Effector memory CD8-positive, alpha-beta T cell (primary cell): ENCODE measurements at regions not wholly inside any gene's neighbourhood (a gene's known extent, or its start where the extent isn't known, plus 50 kb on each side); places are given as distances from the start of the nearest gene placed in this dataset.

Source experiments
- ATAC-seq: fragments of 150-1000 bp; cut with Tn5 transposase; replicated peaks from 2 replicates; pipeline ENCODE4 v1.10.0; 2021; ENCODE audit warnings: mild to moderate bottlenecking, moderate library complexity
- DNase-seq, 3 experiments: peaks; one replicate each; pipeline ENCODE4 v3.0.0; 2021
- H3K27ac Mint-ChIP-seq, 2 donors: one replicate each; pipeline ENCODE4 v1.8.0; 2022; ENCODE audit warnings: mild to moderate bottlenecking in 2 of 2, mixed read lengths in 2 of 2, moderate library complexity in 2 of 2
- H3K27me3 Mint-ChIP-seq, 2 donors: one replicate each; pipeline ENCODE4 v1.8.0; 2022; ENCODE audit warnings: mixed read lengths in 2 of 2
- H3K36me3 Mint-ChIP-seq: one replicate; pipeline ENCODE4 v1.8.0; 2022; ENCODE audit warnings: mild to moderate bottlenecking, moderate library complexity, mixed read lengths; ENCODE audit not compliant: insufficient read depth
- H3K4me1 Mint-ChIP-seq, 2 donors: one replicate each; pipeline ENCODE4 v1.8.0; 2022; ENCODE audit warnings: low read depth in 2 of 2, mixed read lengths in 2 of 2
- H3K4me3 Mint-ChIP-seq, 2 donors: one replicate each; pipeline ENCODE4 v1.8.0; 2022; ENCODE audit warnings: mild to moderate bottlenecking in 2 of 2, mixed read lengths in 2 of 2, moderate library complexity in 2 of 2
- H3K9me3 Mint-ChIP-seq, 2 donors: one replicate each; pipeline ENCODE4 v1.8.0; 2022; ENCODE audit warnings: mixed read lengths in 2 of 2

- Mint-ChIP-seq H3K4me3 (no peak overlapping the region), H3K9me3 (no peaks in the 10 kb centered on the region), H3K36me3 (no peaks in the 10 kb centered on the region), H3K4me1 (no peaks in the 10 kb centered on the region), H3K27me3 (no peaks in the 10 kb centered on the region), H3K27ac (no peak overlapping the region)
- no peak for ATAC-seq
- no peak for DNase-seq
Observed at GRCh38 chr9:3608011-3608410, 82.2 kb upstream of the RFX3 start.

GRCh38 chr9:3600672-3601071, 74.9 kb upstream of the RFX3 start:
- H3K4me3 Mint-ChIP-seq = no peak overlapping the region
- H3K27me3 Mint-ChIP-seq = no peaks in the 10 kb centered on the region
- DNase-seq (no peak), ATAC-seq (no peak)
- H3K36me3 Mint-ChIP-seq = no peaks in the 10 kb centered on the region
- no peaks in the 10 kb centered on the region for H3K4me1 Mint-ChIP-seq
- H3K9me3 Mint-ChIP-seq = no peaks in the 10 kb centered on the region
- no peak overlapping the region for H3K27ac Mint-ChIP-seq

GRCh38 chr9:3597792-3598191, 72.0 kb upstream of the RFX3 start:
- Mint-ChIP-seq H3K4me3 (no peak overlapping the region), H3K27ac (no peak overlapping the region), H3K4me1 (no peaks in the 10 kb centered on the region), H3K36me3 (no peaks in the 10 kb centered on the region), H3K27me3 (no peaks in the 10 kb centered on the region), H3K9me3 (no peaks in the 10 kb centered on the region)
- ATAC-seq (no peak), DNase-seq (no peak)

- H3K27ac Mint-ChIP-seq = no peak overlapping the region
- H3K4me1 Mint-ChIP-seq = no peaks in the 10 kb centered on the region
- H3K27me3 Mint-ChIP-seq = no peaks in the 10 kb centered on the region
- ATAC-seq (no peak), DNase-seq (no peak)
- peaks cover 13 to 33% of the 10 kb centered on the region in 2 donors for H3K9me3 Mint-ChIP-seq
- no peak overlapping the region for H3K4me3 Mint-ChIP-seq
- H3K36me3 Mint-ChIP-seq = no peaks in the 10 kb centered on the region
Observed at GRCh38 chr9:3586066-3586465, 60.3 kb upstream of the RFX3 start.

GRCh38 chr9:3585606-3586005, 59.8 kb upstream of the RFX3 start:
- Mint-ChIP-seq H3K27me3 (no peaks in the 10 kb centered on the region), H3K4me1 (no peaks in the 10 kb centered on the region), H3K9me3 (peaks cover 13 to 28% of the 10 kb centered on the region in 2 donors), H3K4me3 (no peak overlapping the region), H3K36me3 (no peaks in the 10 kb centered on the region), H3K27ac (no peak overlapping the region)
- no peak for DNase-seq
- no peak for ATAC-seq

- no peak for ATAC-seq
- peaks cover 6% of the 10 kb centered on the region for H3K36me3 Mint-ChIP-seq
Observed at GRCh38 chr9:3578786-3579185, 53.0 kb upstream of the RFX3 start.

GRCh38 chr9:3576328-3576727, 50.5 kb upstream of the RFX3 start:
- Mint-ChIP-seq H3K36me3 (peaks cover 6% of the 10 kb centered on the region), H3K4me1 (no peaks in the 10 kb centered on the region), H3K4me3 (no peak overlapping the region), H3K27ac (no peak overlapping the region), H3K9me3 (peaks cover 0 to 8% of the 10 kb centered on the region in 2 donors), H3K27me3 (no peaks in the 10 kb centered on the region)
- ATAC-seq = peak; percentile 40
- no peak for DNase-seq

More at GRCh38 chr9:3578786-3579185, 53.0 kb upstream of the RFX3 start:
- Mint-ChIP-seq H3K9me3 (peaks cover 2 to 11% of the 10 kb centered on the region in 2 donors), H3K4me3 (no peak overlapping the region), H3K4me1 (no peaks in the 10 kb centered on the region), H3K27ac (no peak overlapping the region), H3K27me3 (no peaks in the 10 kb centered on the region)
- DNase-seq = no peak

- H3K4me3 Mint-ChIP-seq = no peak overlapping the region
- no peak overlapping the region for H3K27ac Mint-ChIP-seq
- no peaks in the 10 kb centered on the region for H3K4me1 Mint-ChIP-seq
- peaks cover 6% of the 10 kb centered on the region for H3K36me3 Mint-ChIP-seq
- no peak for ATAC-seq
- H3K27me3 Mint-ChIP-seq = no peaks in the 10 kb centered on the region
- DNase-seq = no peak
- H3K9me3 Mint-ChIP-seq = peaks cover 0 to 5% of the 10 kb centered on the region in 2 donors
Observed at GRCh38 chr9:3575821-3576220, 50.0 kb upstream of the RFX3 start.
